IMR-90 (cell line): ENCODE measurements at regions not wholly inside any gene's neighbourhood (a gene's known extent, or its start where the extent isn't known, plus 50 kb on each side); places are given as distances from the start of the nearest gene placed in this dataset.

Experiments
- CEBPB ChIP-seq: IDR thresholded peaks from 2 replicates; pipeline ENCODE4 v1.6.1; 2012; ENCODE audit warnings: low read depth, low read length, improper control_type of control experiment
- CHD1 ChIP-seq: IDR thresholded peaks from 2 replicates; pipeline ENCODE4 v1.6.1; 2012; ENCODE audit warnings: low read depth, low read length, improper control_type of control experiment
- CTCF ChIP-seq: conservative IDR thresholded peaks from 2 replicates; pipeline ENCODE4 v1.5.1; 2012; ENCODE audit warnings: mild to moderate bottlenecking, low read depth, low read length, improper control_type of control experiment
- NFE2L2 ChIP-seq: fragments of 150-350 bp; IDR thresholded peaks from 2 replicates; pipeline ENCODE4 v1.6.1; 2016; ENCODE audit warnings: low read depth, mild to moderate bottlenecking, low read length
- POLR2A ChIP-seq: IDR thresholded peaks from 2 replicates; pipeline ENCODE4 v1.6.1; 2012; ENCODE audit warnings: mild to moderate bottlenecking, low read depth, low read length
- USF2 ChIP-seq: fragments of 150-350 bp; IDR thresholded peaks from 2 replicates; pipeline ENCODE4 v1.6.1; 2017; ENCODE audit warnings: mild to moderate bottlenecking, antibody characterized with exemption, low read length, low read depth

- TF ChIP-seq CTCF, result no peak
- no peak for TF ChIP-seq CEBPB
- TF ChIP-seq USF2, result no peak
- no peak for TF ChIP-seq POLR2A
- TF ChIP-seq NFE2L2, result no peak
- no peak for TF ChIP-seq CHD1
Observed at GRCh38 chr18:28884304-28884703, 707.4 kb upstream of the CDH2 start.
